Astrocyte (in vitro differentiated cells and primary cell): ENCODE measurements at regions not wholly inside any gene's neighbourhood (a gene's known extent, or its start where the extent isn't known, plus 50 kb on each side); places are given as distances from the start of the nearest gene placed in this dataset.
A peak's percentile ranks its signal among the peaks of the same experiment; 100 is the strongest.

ENCODE experiments used
- DNase-seq: peaks from one replicate; pipeline ENCODE4 v3.0.0-alpha.2; 2010; ENCODE audit warnings: low read depth
- FAIRE-seq: peaks from 2 replicates; lab custom pipeline; 2011; peaks lifted over from hg19 to GRCh38; lab: Jason Lieb, UNC
- H2AFZ ChIP-seq: 2 replicates; pipeline ENCODE4 v1.6.0; 2012; ENCODE audit warnings: low read depth, low read length, inconsistent platforms
- H3K27ac ChIP-seq: 2 replicates; pipeline ENCODE4 v1.5.1; 2011; ENCODE audit warnings: low read depth, low read length, inconsistent platforms
- H3K27me3 ChIP-seq: 2 replicates; pipeline ENCODE4 v1.6.0; 2011; ENCODE audit warnings: low read length, inconsistent platforms; ENCODE audit not compliant: insufficient read depth
- H3K36me3 ChIP-seq: 2 replicates; pipeline ENCODE4 v1.5.1; 2011; ENCODE audit warnings: low read length, inconsistent platforms; ENCODE audit not compliant: insufficient read depth
- H3K4me1 ChIP-seq: 2 replicates; pipeline ENCODE4 v1.5.1; 2011; ENCODE audit warnings: low read length, inconsistent platforms; ENCODE audit not compliant: insufficient read depth
- H3K4me2 ChIP-seq: 2 replicates; pipeline ENCODE4 v1.6.0; 2012; ENCODE audit warnings: low read length, inconsistent platforms
- H3K4me3 ChIP-seq: 2 replicates; pipeline ENCODE4 v1.5.1; 2011; ENCODE audit warnings: low read depth, mild to moderate bottlenecking, low read length, inconsistent platforms; ENCODE audit not compliant: insufficient read depth
- H3K79me2 ChIP-seq: 2 replicates; pipeline ENCODE4 v1.6.0; 2012; ENCODE audit warnings: mild to moderate bottlenecking, low read length, inconsistent platforms; ENCODE audit not compliant: insufficient read depth
- H3K9ac ChIP-seq: 2 replicates; pipeline ENCODE4 v1.6.0; 2012; ENCODE audit warnings: mild to moderate bottlenecking, low read length, inconsistent platforms
- H3K9me3 ChIP-seq: 2 replicates; pipeline ENCODE4 v1.5.1; 2012; ENCODE audit warnings: low read depth, mild to moderate bottlenecking, low read length, inconsistent platforms; ENCODE audit not compliant: insufficient read depth
- H4K20me1 ChIP-seq: 2 replicates; pipeline ENCODE4 v1.6.0; 2012; ENCODE audit warnings: low read length, inconsistent platforms; ENCODE audit not compliant: insufficient read depth
- H3K27ac Mint-ChIP-seq: one replicate; pipeline ENCODE4 v1.8.0; 2021; ENCODE audit warnings: mild to moderate bottlenecking, mixed read lengths; ENCODE audit not compliant: unreplicated experiment
- H3K27me3 Mint-ChIP-seq: one replicate; pipeline ENCODE4 v1.8.0; 2021; ENCODE audit warnings: low read depth, mixed read lengths; ENCODE audit not compliant: unreplicated experiment
- H3K36me3 Mint-ChIP-seq: one replicate; pipeline ENCODE4 v1.8.0; 2021; ENCODE audit warnings: low read depth, mixed read lengths; ENCODE audit not compliant: unreplicated experiment
- H3K4me1 Mint-ChIP-seq: one replicate; pipeline ENCODE4 v1.8.0; 2021; ENCODE audit warnings: low read depth, mixed read lengths; ENCODE audit not compliant: unreplicated experiment
- H3K4me3 Mint-ChIP-seq: one replicate; pipeline ENCODE4 v1.8.0; 2021; ENCODE audit warnings: mild to moderate bottlenecking, moderate library complexity, mixed read lengths; ENCODE audit not compliant: unreplicated experiment
- H3K9me3 Mint-ChIP-seq: one replicate; pipeline ENCODE4 v1.8.0; 2021; ENCODE audit warnings: mild to moderate bottlenecking, mixed read lengths; ENCODE audit not compliant: unreplicated experiment
- EZH2 ChIP-seq: IDR thresholded peaks from 2 replicates; pipeline ENCODE4 v1.6.1; 2012; ENCODE audit warnings: mild to moderate bottlenecking, low read length, inconsistent platforms; ENCODE audit not compliant: insufficient read depth
- TF ChIP-seq, protein P1 (sequence below): IDR thresholded peaks from 2 replicates; pipeline ENCODE4 v1.5.1; 2011; ENCODE audit warnings: low read depth, mild to moderate bottlenecking, inconsistent platforms, low read length, moderate library complexity; ENCODE audit not compliant: insufficient read depth

DNA sequence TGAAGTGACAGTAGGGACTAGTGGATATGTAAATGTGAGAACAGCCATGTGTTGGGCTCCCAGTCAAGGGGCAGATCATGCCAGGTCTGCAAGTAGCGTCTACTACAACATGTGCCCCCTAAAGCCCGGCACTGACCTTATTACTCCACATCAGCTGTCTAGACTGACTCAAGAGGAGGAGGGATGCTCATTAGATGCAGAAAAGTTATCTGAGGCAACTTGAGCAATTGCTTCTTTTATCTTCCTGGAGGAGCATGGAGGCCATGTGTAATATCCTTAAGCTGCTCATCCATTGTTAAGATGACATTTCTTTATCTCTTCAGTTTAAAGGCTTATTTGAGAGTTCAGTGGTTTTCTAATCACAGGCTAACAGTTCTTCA is 404.7 kb upstream of the FLRT2 start:
- Histone ChIP-seq H3K9ac (no peak overlapping the region), H3K4me2 (no peak overlapping the region), H3K79me2 (no peaks in the 10 kb centered on the region), H2AFZ (no peak overlapping the region), H3K9me3 (no peaks in the 10 kb centered on the region), H3K4me3 (no peak overlapping the region), H3K27me3 (no peaks in the 10 kb centered on the region), H3K27ac (no peak overlapping the region), H3K4me1 (no peaks in the 10 kb centered on the region), H4K20me1 (no peaks in the 10 kb centered on the region), H3K36me3 (no peaks in the 10 kb centered on the region)
- Mint-ChIP-seq H3K27ac (peak overlapping the region; percentile 63), H3K4me3 (no peak overlapping the region), H3K27me3 (no peaks in the 10 kb centered on the region), H3K9me3 (no peaks in the 10 kb centered on the region), H3K36me3 (no peaks in the 10 kb centered on the region), H3K4me1 (peaks cover 24% of the 10 kb centered on the region)
- FAIRE-seq (no peak), DNase-seq (no peak)
- TF ChIP-seq EZH2: no peak
- TF ChIP-seq, protein P1, sequence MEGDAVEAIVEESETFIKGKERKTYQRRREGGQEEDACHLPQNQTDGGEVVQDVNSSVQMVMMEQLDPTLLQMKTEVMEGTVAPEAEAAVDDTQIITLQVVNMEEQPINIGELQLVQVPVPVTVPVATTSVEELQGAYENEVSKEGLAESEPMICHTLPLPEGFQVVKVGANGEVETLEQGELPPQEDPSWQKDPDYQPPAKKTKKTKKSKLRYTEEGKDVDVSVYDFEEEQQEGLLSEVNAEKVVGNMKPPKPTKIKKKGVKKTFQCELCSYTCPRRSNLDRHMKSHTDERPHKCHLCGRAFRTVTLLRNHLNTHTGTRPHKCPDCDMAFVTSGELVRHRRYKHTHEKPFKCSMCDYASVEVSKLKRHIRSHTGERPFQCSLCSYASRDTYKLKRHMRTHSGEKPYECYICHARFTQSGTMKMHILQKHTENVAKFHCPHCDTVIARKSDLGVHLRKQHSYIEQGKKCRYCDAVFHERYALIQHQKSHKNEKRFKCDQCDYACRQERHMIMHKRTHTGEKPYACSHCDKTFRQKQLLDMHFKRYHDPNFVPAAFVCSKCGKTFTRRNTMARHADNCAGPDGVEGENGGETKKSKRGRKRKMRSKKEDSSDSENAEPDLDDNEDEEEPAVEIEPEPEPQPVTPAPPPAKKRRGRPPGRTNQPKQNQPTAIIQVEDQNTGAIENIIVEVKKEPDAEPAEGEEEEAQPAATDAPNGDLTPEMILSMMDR: no peak

DNA sequence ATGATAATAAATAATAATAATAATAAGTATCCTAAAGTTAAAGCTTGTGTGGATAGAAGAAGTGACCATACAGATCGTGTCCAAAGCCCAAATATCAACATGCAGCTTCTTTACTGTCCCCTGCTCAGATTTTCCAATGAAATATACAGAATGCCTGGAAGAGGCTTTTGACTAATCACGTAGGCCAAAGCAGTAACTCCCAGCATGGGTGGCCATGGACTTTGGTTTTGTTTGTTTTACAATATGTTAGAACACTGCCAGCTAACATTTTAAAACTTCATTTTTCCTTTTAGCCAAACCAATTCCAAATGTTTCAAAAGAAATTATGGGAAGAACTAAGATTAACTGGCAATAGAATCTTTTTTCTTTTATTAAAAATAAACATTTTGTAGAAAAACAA is 400.0 kb upstream of the FLRT2 start:
- Mint-ChIP-seq H3K36me3 (no peaks in the 10 kb centered on the region), H3K4me3 (no peak overlapping the region), H3K27me3 (no peaks in the 10 kb centered on the region), H3K4me1 (peaks cover 7% of the 10 kb centered on the region), H3K27ac (no peak overlapping the region), H3K9me3 (peaks cover 2% of the 10 kb centered on the region)
- TF ChIP-seq, protein P1: no peak
- TF ChIP-seq EZH2: no peak
- Histone ChIP-seq H3K36me3 (no peaks in the 10 kb centered on the region), H3K4me1 (no peaks in the 10 kb centered on the region), H3K4me3 (no peak overlapping the region), H3K9ac (no peak overlapping the region), H3K9me3 (no peaks in the 10 kb centered on the region), H3K79me2 (no peaks in the 10 kb centered on the region), H3K27ac (no peak overlapping the region), H4K20me1 (no peaks in the 10 kb centered on the region), H3K27me3 (no peaks in the 10 kb centered on the region), H2AFZ (no peak overlapping the region), H3K4me2 (no peak overlapping the region)
- DNase-seq (no peak), FAIRE-seq (no peak)

DNA sequence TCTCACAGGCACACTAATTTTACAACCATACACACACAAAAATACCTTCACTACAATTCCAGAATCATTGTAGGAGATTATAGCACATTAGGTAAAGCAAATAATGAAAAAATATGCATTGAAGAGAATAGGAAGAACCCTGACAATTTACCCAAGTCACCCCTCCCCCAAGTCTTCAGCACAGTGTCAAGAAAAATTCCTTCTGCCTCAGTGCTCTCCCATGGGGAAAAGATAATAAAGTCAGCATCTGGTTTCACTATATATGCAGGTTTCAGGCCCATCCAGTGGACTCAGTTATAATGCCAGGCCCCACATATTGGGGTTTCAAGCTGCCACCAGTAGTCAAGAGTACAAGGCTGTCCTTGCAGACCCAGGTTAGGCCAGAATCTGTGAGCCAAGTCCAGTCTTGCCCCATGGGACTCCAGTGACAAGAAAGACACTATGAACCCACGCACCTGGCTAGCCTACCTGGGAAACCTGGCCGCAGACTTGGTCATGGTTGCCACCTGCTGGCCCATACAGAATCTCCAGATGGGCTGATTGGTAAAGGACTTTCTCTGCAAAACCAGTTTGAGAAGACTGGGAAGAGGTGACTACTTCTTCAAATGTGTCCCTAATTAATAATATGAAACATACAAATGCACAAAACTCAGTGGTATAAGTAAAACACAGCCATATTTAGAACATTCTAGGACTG is 398.6 kb upstream of the FLRT2 start:
- Histone ChIP-seq H3K27me3 (no peaks in the 10 kb centered on the region), H3K4me2 (no peak overlapping the region), H3K9ac (no peak overlapping the region), H3K4me1 (no peaks in the 10 kb centered on the region), H3K9me3 (no peaks in the 10 kb centered on the region), H3K4me3 (no peak overlapping the region), H3K27ac (no peak overlapping the region), H4K20me1 (no peaks in the 10 kb centered on the region), H3K79me2 (no peaks in the 10 kb centered on the region), H3K36me3 (no peaks in the 10 kb centered on the region), H2AFZ (no peak overlapping the region)
- no peak overlapping the region for H3K4me3 Mint-ChIP-seq
- no peak for DNase-seq
- TF ChIP-seq EZH2: no peak
- TF ChIP-seq, protein P1: no peak
- peaks cover 2% of the 10 kb centered on the region for H3K9me3 Mint-ChIP-seq
- H3K36me3 Mint-ChIP-seq: no peaks in the 10 kb centered on the region
- no peaks in the 10 kb centered on the region for H3K27me3 Mint-ChIP-seq
- H3K4me1 Mint-ChIP-seq: no peaks in the 10 kb centered on the region
- no peak overlapping the region for H3K27ac Mint-ChIP-seq
- no peak for FAIRE-seq
